ENCODE measurements at regions not wholly inside any gene's neighbourhood (a gene's known extent, or its start where the extent isn't known, plus 50 kb on each side); places are given as distances from the start of the nearest gene placed in this dataset.

- no peaks in the 10 kb centered on the region for H3K9me3 ChIP-seq
- H3K27ac ChIP-seq, result no peak overlapping the region
- no peaks in the 10 kb centered on the region for H3K27me3 ChIP-seq
- no peaks in the 10 kb centered on the region for H3K36me3 ChIP-seq
- no peak for DNase-seq
- TF ChIP-seq POLR2A (IDR thresholded peaks at IDR 0.05), result no peak
- TF ChIP-seq CTCF (IDR thresholded peaks at IDR 0.05), result no peak
- intact Hi-C loops (cut with DNase I; ENCODE audit: low total_unique reads), result no loop called here
- H3K4me3 ChIP-seq, result no peak overlapping the region
- H3K4me1 ChIP-seq, result no peaks in the 10 kb centered on the region
These were observed 250.8 kb upstream of the CBLB start for GRCh38 chr3:106119614-106120082.

GRCh38 chr3:106120356-106120755, 251.5 kb upstream of the CBLB start:
- intact Hi-C loops (cut with DNase I; ENCODE audit: low total_unique reads), result no loop called here
- H3K4me3 ChIP-seq, result no peak overlapping the region
- no peaks in the 10 kb centered on the region for H3K27me3 ChIP-seq
- no peaks in the 10 kb centered on the region for H3K36me3 ChIP-seq
- no peak overlapping the region for H3K27ac ChIP-seq
- no peaks in the 10 kb centered on the region for H3K9me3 ChIP-seq
- H3K4me1 ChIP-seq, result no peaks in the 10 kb centered on the region
- TF ChIP-seq CTCF (IDR thresholded peaks at IDR 0.05), result no peak
- DNase-seq, result no peak

- intact Hi-C loops (cut with DNase I; ENCODE audit: low total_unique reads), result no loop called here
- no peaks in the 10 kb centered on the region for H3K9me3 ChIP-seq
- H3K4me3 ChIP-seq, result no peak overlapping the region
- peaks cover 0 to 6% of the 10 kb centered on the region in 2 donors for H3K4me1 ChIP-seq
- H3K36me3 ChIP-seq, result no peaks in the 10 kb centered on the region
- no peaks in the 10 kb centered on the region for H3K27me3 ChIP-seq
- no peak overlapping the region for H3K27ac ChIP-seq
- no peak for DNase-seq
- TF ChIP-seq POLR2A (IDR thresholded peaks at IDR 0.05) (no peak), CTCF (IDR thresholded peaks at IDR 0.05) (no peak)
These were observed 252.9 kb upstream of the CBLB start for GRCh38 chr3:106121491-106122289.

GRCh38 chr3:106124818-106125217, 256.0 kb upstream of the CBLB start:
- Histone ChIP-seq H3K4me1 (peaks cover 0 to 6% of the 10 kb centered on the region in 2 donors), H3K27me3 (no peaks in the 10 kb centered on the region), H3K4me3 (no peak overlapping the region), H3K27ac (no peak overlapping the region), H3K36me3 (no peaks in the 10 kb centered on the region), H3K9me3 (no peaks in the 10 kb centered on the region)
- TF ChIP-seq POLR2A (IDR thresholded peaks at IDR 0.05), result no peak
- TF ChIP-seq CTCF (IDR thresholded peaks at IDR 0.05), result no peak
- intact Hi-C loops (cut with DNase I; ENCODE audit: low total_unique reads), result no loop called here
- DNase-seq, result no peak

GRCh38 chr3:106125321-106125720, 256.5 kb upstream of the CBLB start:
- H3K27me3 ChIP-seq, result no peaks in the 10 kb centered on the region
- intact Hi-C loops (cut with DNase I; ENCODE audit: low total_unique reads), result no loop called here
- DNase-seq, result no peak
- H3K9me3 ChIP-seq, result no peaks in the 10 kb centered on the region
- no peak overlapping the region for H3K4me3 ChIP-seq
- no peak overlapping the region for H3K27ac ChIP-seq
- no peaks in the 10 kb centered on the region for H3K36me3 ChIP-seq
- TF ChIP-seq POLR2A (IDR thresholded peaks at IDR 0.05) (no peak), CTCF (IDR thresholded peaks at IDR 0.05) (no peak)
- H3K4me1 ChIP-seq, result peaks cover 0 to 6% of the 10 kb centered on the region in 2 donors

Measured in uterus (tissue), 3 donors.